Suppressor macrophage treated with lipopolysaccharide for 4 hours (primary cell): ENCODE measurements at regions not wholly inside any gene's neighbourhood (a gene's known extent, or its start where the extent isn't known, plus 50 kb on each side); places are given as distances from the start of the nearest gene placed in this dataset.
"Not testable (repeated sequence)": the region's sequence is repeated elsewhere in the genome, so short reads cannot be mapped to it uniquely, and the experiment has no call there.

Source experiments
- DNase-seq: peaks from one replicate; pipeline ENCODE4 v3.0.0-alpha.2; 2020

DNA sequence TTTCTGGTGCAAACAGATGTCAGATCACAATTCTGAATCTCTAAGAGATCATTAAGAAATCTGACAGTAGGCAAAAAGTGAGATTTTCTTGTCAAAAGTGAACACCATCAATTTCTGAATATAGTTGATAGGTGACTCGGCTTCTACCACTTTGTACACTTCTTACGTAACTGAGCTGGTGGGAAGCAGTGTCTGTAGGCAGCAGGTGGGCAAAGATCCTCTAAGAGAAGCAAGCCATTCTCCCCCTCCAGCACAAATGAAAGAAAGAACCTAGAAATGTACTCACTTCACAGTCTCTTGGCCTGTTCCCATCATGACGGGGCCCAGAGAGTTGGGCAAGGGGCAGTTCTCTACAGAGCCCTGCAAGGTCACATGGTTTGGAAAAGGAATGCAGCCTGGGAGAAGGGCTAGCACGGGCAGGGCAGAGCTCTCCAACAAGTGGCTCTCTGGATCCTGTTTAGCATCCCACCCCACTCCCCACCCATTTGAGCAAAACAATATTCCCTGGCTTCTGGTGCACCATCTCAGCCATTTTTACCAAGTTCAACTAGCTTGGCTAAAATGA lies 412.6 kb downstream of the LTN1 start:
- no peak for DNase-seq

DNA sequence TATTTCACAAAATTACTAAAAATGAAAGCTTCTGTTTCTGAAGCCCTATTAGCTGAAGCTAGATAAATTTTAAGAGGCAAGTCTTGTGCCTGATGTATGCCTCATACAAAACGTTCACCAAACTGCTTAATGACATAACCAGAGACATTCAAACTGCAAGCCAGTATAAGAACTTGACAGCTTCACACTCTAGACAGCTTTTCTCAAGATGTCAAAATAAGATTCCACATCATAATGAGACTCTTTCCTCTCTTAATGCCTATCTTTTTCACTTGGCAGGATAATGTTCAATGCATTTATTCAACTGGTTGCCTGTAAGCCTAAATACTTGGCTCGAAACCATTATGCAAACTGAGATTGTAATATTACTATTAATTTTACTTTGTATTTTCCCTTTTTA lies 424.0 kb downstream of the LTN1 start:
- DNase-seq, result no peak

DNA sequence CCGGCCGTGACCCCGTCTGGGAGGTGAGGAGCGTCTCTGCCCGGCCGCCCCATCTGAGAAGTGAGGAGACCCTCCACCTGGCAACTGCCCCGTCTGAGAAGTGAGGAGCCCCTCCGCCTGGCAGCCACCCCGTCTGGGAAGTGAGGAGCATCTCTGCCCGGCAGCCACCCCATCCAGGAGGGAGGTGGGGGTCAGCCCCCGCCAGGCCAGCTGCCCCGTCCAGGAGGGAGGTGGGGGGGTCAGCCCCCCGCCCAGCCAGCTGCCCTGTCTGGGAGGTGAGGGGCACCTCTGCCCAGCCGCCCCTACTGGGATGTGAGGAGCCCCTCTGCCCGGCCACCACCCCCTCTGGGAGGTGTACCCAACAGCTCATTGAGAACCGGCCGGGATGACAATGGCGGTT lies 428.7 kb downstream of the LTN1 start:
- DNase-seq, result not testable (repeated sequence)

DNA sequence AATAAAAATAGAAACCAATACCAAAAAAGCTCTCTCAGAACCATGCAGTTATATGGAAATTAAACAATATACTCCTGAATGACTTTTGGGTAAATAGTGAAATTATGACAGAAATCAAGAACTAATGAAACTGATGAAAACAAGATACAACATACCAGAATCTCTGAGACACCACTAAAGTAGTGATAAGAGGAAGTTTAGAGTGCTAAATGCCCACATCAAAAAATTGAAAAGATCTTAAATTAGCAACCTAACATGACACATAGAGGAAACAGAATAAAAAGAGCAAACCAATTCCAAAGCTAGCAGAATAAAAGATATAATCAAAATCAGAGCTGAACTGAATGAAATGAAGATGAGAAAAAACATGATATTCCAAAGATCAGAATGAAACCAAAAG lies 430.9 kb downstream of the LTN1 start:
- no peak for DNase-seq

DNA sequence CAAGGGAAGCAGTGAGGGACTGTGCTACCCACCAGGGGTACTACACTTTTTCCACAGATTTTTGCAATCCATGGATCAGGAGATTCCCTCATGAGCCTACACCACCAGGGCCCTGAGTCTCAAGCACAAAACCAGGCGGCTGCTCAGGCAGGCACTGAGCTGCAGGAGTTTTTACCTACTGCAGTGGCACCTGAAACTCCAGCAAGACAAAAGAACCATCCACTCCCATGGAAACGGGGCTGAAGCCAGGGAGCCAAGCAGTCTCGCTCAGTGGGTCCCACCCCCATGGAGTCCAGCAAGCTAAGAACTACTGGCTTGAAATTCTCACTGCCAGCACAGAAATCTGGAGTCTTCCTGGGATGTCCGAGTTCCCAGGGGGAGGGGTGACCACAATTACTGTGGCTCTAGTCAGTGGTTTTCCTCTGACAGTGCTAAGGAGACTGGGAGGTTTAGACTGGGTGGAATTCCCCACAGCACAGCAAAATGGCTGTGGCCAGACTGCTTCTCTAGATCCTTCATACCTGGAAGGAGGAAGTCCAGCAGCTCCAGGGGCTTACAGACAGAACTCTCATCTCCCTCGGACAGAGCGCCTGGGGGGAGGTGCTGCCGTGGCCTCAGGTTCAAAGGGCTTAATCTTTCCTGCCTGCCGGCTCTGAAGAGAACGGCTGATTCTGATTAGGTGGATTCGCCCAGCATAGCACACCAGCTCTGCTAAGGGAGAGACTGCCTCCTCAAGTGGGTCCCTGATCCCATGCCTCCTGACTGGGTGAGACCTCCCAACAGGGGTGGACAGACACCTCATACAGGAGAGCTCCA lies 437.8 kb downstream of the LTN1 start:
- DNase-seq, result no peak

DNA sequence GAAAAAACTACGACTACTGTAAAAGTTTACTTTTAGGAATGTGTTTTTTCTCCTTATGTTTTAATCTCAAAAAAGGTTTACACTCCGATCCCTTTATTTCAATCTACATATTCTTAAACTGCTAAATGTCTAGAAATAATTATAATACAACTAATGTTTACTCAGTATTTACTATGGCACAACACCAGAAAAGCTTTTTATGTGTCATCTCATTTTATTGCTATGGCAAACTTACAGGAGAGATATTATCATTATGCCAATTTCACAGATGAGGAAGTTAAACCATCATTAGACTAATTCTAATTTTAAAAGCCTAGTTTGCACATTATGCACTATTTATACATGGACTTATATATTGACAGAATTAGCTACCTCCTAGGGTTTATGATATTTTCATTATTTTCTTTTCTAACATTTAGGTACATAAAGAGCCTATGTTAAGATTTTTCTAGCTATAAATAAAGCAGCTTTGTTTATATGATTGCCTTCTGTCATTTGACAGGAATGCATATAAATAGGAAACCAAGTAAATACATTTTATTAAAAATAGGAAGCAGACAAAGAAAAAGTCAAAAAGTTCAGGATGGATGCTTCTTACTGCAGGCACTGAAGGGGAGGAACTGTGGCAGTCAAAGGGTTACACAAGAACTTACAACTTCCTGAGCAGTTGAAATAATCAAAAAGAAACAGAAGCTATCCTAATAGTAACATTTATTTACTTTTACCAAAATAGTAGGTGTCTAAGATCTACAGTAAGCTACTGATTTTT lies 442.4 kb downstream of the LTN1 start:
- DNase-seq, result no peak

DNA sequence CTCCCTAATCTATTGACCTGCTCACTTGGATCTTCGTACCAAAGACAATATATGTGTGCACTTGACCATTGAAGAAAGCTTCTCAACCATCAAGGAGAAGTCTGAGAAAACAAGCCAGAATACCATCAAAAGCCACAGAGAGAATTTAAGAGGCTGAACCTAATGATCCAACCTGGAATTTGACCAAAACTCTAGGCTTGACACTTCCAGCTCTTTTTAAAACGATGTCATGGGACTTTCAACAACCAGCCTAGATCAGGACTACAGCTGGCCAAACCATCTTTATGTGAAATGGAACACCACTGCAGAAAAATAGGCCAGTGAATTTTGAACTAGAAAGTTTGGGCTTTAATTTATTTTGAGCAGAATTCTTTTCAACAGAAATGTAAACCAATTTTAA lies 444.4 kb downstream of the LTN1 start:
- DNase-seq, result no peak

DNA sequence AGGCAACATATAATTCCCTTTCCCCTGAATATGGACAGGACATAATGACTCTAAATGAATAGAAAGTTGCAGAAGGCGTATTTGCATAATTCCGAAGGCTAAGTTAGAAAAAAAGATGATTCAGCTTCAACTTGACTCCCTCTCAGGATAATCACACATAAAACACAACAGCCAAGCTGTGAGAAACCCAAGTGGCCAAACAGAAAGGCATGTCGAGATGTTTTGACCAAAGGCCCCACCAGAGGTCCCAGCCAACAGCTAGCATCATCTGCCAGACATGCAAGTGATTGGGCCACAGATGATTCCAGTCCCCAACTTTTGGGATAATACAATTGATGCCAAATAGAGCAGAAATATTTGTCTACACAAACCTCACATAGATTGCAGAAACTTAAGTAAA lies 444.9 kb downstream of the LTN1 start:
- no peak for DNase-seq

DNA sequence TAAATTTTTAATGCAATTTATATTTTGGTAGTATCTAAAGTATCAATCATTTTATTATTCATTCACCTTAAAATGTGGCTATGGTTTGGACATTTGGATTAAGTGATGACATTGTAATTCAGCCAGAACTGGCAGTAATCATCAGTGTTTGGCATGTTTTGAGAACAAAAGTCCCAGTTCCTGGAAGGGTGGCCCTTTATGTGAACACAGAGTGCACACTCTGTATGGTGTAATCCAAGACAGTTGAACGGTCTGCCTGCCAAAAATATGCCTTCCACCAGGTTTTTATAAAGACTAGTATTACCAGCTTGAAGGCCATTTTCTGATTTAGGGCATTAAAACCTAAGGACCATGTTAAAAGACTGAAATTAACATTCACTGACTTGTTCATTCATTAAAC lies 448.7 kb downstream of the LTN1 start:
- no peak for DNase-seq

DNA sequence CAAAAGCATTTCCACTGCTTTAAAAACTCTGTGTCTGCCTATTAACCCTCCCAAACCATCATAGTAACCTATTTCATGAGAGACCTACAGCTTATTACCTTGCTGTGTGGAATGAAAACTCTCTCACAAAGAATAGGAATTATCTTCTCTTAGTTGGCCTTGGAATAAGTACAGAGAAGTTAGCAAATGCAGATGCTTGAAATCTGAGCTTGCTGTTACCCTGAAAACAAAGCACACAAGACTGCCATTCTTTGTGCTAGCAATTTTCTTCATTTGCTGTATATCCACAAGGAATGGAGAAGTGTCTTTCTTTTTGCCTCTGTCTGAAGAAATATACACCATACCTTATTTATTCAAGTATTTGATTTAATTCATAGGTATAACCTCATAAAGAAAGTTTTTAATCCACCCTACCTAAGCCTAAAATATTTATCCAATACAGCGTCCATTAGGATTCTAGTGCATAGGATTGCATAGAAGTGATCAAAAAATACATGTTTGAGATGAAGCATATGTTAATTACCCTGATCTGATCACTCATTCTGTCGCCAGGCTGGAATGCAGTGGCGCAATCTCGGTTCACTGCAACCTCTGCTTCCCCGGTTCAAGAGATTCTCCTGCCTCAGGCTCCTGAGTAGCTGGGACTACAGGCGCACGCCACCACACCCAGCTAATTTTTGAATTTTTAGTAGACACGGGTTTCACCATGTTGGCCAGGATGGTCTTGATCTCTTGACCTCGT lies 451.1 kb downstream of the LTN1 start:
- DNase-seq, result no peak

DNA sequence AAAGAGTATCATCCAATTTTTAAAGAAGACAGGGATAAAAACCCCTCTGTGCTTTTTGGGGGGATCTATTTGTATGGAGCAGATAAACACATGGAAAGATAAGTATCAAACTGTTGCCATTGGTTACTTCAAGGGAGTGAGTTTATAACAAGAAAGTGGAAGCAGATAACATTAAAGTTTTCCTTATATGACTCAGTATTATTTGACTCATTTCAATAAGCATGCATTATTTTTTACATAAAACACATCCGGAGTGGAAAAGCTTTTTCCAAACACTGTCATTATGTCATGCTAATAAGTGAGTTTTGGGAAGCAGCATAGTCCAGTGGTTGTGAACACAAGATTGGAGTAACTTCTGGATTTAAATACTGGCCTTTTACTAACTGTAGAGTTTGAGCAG lies 452.2 kb downstream of the LTN1 start:
- DNase-seq, result no peak

DNA sequence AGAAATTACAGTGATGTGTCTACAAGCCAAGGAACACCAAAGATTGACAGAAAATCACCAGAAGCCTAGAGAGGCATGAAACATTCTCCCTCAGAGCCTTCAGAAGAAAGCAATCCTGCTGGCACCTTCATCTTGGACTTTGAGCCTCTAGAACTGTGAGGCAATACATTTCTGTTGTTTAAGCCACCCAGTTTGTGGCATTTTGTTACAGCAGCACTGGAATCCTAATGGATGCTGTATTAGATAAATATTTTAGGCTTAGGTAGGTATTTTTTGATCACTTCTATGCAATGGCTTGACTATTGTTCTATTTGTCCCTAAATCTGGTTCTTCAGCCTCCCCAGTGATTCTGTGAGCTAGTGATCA lies 453.1 kb downstream of the LTN1 start:
- DNase-seq, result no peak

DNA sequence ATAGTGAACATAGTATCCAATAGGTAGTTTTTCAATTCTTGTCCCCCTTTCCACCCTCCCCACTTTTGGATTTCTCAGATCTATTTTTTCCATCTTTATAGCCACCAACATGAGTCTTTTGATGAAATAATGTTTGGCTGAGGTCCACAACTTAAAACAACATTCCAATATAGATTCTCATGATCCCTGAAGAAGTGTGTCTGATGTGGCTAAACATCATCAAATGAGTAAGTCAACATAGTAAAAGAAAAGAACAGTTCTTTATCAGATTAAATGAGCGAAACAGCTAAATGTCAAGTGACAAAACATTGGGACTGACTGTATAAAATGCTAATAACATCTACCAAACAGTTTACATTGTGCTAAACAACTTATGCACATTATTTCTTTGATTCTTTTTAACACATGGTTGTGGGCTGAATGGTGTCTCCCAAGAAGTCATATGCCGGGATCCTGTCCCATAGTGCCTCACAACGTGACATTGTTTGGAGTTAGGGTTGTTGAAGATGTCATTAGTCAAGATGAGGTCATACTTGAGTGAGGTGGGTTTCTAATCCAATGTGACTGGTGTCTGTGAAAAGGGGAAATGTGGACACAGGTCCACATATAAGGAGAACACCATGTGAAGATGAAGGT lies 453.6 kb downstream of the LTN1 start:
- no peak for DNase-seq

DNA sequence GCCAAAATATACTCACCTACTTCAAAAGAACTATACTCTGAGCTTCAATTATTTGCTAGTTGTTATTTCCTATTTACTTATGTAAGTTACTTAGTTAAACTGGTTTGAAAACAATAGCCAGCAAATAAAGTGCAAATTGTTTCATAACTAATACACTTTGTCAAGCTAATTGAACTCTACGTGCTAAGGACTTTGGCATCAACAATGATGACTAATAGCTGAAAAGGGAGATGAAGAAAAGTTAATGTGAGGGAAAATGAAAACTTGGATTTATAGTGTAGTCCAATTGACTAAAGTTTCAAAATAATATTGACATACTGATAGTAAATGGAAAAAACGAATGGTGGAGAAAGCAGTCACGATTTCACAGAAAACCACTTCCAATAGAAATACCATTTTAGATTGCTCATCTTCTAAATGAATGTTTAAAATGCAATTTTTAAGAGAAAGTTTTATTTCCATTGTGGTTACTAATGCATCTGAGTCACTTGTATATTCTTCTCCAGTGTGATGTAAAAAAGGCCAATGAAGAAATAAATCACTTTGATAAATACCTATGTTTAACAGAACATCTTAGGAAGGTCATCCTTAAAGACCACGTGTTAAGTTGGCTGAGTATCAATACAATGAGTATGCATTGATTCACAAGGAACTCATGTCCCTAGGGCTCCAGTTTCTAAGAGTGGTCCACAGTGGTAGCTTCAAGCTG lies 455.2 kb downstream of the LTN1 start:
- DNase-seq, result no peak

DNA sequence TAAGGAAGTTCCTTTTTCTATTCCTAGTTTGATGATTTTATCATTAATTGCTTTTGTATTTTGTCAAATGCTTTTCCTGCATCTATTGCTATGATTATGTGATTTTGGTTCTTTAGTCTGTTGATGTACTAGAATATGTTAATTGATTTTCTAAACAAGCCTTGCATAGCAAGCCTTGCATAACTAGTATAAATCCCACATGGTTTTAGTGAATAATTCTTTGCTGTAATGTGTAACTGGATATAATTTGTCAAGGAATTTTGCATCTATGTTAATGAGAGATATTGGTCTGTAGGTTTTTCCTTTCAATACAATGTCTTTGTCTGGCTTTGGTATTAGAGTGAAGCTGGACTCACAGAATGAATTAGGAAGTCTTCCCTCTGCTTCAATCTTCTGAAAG lies 460.2 kb downstream of the LTN1 start:
- no peak for DNase-seq

DNA sequence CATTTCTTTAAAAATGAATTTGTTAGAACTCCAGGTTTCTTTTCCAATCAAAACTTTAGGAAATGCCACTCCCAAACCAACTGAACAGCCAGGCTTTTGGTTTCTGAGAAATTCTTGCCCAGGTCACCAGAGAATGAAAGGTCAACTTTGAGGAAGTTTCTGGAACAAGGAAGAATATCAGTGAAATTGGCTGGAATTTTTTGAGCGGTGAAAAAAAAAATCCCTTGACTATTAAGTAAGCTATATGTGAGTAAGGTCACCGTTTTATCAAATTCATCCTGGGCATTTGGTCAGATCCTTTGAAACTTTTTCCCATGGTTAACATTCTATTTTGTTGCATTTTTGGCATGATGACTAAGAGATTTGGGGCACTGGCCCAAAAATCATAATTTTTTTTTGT lies 469.3 kb downstream of the LTN1 start:
- DNase-seq, result no peak

DNA sequence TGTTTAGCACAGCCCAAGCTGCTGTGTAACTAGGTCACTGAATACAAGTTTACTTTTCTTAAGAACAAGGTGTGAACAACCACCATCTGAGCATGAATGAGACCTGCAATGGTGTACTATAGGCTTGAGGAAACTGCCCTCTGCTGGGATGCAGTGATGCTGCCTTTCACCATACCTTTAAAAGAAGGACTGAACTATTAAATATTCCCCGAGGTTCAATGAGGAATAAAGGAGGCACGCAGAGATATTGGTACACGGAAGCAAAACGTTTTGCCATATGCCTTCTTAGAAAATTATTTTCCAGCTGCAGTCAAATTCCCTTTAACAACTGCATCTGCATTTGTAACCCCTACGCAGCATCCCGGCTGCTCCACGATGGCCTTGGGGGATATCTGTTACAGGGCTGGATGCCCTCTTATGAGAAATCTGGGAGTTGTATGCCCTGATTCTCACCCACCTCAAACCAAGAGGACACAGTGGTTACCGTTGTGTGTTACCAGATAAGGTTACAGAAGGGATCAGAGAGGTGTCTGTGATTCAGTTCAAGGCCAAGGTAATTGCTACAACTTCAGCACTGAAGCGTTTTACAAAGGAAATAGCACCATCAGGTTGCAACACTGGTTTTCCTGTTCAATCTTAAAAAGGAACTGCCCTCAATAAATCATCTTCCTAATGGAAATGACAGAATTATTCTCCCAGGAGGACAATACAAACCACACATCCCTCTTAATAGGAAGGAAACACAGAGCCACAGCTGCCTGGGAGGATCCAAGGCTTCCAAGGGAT lies 470.5 kb downstream of the LTN1 start:
- DNase-seq, result no peak

DNA sequence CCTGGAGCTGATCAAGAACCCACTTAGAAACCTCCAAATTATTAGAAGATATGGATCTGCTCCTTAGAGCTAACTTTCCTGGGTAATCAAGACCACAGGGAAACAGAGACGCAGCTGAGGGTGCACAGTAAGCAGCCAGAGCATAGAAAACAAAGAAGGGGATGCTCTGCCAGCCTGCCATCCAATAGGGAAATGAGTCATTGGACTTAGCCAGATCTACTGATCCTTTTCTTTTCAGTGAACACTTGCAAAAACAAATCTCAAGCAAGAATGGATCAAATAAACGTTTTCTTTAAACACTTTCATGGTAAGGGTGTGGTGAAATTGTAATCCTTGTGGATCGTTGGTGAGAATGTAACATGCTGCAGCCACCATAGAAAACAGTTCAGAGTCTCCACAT lies 474.0 kb downstream of the LTN1 start:
- no peak for DNase-seq

DNA sequence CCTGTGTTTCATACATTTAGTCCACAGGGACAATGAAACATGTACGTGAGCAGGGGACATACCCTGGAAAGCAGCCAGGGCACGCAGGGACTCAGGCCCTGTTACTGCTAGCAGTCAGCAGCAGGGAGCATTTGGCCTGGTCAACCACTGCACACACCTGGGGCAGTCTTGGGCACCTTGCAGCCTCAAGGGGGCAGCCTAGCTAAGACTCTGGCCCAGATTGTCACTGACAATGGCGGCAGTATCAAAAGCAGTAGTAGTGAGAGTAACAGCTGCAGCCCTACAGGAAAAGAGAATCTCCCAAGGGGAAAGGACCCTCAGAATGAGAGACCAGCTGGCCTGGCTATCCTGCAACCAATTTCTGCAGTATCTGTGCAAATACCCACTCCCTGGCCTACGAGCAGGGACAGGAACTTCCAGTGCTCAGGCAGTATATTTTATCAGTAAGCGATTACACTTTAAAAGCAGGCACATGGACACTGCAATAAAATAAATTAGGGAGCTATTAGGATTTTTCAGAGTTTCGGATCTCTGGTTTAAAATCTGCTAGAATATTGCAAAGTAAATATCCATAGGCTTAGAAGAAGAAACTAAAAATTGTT lies 475.6 kb downstream of the LTN1 start:
- peak; percentile 37 for DNase-seq

DNA sequence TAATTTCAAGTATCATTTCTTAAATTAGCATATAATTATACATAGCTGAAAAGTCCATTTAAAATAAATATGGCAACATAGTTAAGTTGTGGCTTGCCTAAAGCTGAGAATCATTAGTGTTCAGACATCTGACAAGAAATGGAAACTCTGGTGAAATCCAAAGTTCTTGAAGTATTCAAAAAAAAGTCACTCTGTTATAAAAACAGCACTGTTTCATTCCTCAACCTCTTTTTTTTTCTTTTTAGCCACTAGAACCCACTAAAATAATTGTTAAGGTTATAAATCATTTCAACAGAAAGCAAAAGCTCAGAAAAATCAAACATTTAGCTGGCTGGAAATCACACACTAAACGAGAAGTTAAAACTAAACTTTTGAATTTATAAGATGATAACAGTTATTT lies 476.7 kb downstream of the LTN1 start:
- DNase-seq, result no peak

DNA sequence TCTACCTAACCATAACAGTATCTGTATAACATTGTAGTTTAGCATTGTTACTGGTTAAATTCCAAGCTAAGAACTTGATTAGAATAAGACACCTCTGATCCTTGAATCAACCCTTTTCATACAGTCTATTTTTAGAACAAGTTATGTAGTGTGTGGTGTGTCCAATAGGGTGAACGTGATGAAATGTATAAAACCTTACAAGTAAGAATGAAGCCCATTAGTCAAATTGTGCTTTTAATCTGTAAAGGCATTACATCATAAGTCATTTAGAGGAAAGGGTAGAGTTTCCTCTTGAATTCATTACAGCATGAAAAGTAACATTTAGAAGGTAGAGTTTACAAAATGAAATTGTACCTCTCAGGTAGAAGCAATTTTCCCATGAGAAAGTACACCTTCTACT lies 479.2 kb downstream of the LTN1 start:
- DNase-seq, result no peak
